ENCODE measurements at regions not wholly inside any gene's neighbourhood (a gene's known extent, or its start where the extent isn't known, plus 50 kb on each side); places are given as distances from the start of the nearest gene placed in this dataset.

DNA sequence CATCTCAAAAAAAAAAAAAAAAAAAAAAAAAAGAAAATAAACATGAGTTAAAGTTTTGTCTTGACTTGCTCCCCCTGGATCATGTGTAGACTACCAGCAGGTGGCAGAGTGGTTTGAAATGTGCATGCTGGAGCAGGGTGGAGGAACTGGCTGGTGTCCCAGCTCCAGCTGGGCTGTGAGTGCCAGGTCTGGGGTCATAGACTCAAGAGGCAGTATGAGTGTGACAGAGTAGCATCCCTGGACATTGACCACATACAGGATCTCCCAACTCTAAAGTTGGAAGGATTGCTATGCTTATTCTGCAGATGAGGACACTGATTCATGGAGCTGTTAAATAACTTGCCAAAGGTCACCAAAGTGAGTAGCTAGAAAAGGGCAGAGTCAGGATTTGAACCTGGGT is 198.0 kb upstream of the MPHOSPH6 start:
- peak; percentile 70 for DNase-seq (ENCODE audit: extremely low spot score)
- no peak overlapping the region for H3K27ac ChIP-seq (replicated peaks in 1 of 4)
- H3K4me1 ChIP-seq = no peaks in the 10 kb centered on the region

DNA sequence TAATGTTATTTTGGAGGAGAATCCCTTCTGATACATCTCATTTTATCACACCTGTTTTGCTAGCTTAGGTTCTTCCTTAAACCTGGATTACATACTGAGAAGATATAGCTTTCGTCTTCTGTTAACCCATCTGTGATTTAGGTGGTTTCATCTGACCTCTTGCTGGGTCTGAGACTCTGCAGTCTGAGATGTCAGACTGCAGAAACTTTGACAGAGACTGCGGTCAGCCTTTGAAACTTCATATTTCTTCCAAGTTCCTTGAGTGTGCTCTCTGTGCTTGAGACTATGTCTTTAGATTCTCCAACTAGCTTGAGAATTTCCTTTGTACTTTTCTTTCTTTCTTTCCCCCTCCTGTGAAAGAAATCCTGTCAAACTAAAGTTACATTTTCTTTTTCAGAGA is 196.4 kb upstream of the MPHOSPH6 start:
- intact Hi-C loops (cut with DNase I) = no loop called here

More for the DNA sequence above, 198.0 kb upstream of the MPHOSPH6 start:
- no peaks in the 10 kb centered on the region for H3K27me3 ChIP-seq
- H3K4me3 ChIP-seq = no peak overlapping the region
- no peak for TF ChIP-seq POLR2A (IDR thresholded peaks at IDR 0.05; ENCODE audit: low read depth)
- TF ChIP-seq, protein P1, sequence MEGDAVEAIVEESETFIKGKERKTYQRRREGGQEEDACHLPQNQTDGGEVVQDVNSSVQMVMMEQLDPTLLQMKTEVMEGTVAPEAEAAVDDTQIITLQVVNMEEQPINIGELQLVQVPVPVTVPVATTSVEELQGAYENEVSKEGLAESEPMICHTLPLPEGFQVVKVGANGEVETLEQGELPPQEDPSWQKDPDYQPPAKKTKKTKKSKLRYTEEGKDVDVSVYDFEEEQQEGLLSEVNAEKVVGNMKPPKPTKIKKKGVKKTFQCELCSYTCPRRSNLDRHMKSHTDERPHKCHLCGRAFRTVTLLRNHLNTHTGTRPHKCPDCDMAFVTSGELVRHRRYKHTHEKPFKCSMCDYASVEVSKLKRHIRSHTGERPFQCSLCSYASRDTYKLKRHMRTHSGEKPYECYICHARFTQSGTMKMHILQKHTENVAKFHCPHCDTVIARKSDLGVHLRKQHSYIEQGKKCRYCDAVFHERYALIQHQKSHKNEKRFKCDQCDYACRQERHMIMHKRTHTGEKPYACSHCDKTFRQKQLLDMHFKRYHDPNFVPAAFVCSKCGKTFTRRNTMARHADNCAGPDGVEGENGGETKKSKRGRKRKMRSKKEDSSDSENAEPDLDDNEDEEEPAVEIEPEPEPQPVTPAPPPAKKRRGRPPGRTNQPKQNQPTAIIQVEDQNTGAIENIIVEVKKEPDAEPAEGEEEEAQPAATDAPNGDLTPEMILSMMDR (IDR thresholded peaks at IDR 0.05) = peak in 1 of 3 experiments; percentile 7
- no peaks in the 10 kb centered on the region for H3K36me3 ChIP-seq
- intact Hi-C loops (cut with DNase I) = no loop called here
- H3K9me3 ChIP-seq = no peaks in the 10 kb centered on the region

DNA sequence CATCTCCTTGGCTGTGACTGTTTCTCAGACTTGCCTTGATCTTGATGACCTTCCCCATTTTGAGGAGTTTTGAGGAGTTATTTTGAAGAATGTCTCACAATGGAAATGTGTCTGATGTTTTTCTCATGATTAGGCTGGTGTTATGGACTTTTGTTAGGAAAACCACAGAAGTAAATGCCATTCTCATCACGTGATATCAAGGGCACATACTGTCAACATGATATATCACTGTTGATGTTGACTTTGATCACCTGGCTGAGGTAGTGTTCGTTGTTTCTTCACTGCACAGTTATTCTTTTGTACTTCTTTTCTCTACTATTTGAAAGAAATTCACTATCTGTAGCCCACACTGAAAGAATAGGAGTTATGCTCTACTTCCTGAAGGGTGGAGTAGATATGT is 194.7 kb upstream of the MPHOSPH6 start:
- intact Hi-C loops (cut with DNase I) = no loop called here
- TF ChIP-seq POLR2A (IDR thresholded peaks at IDR 0.05; ENCODE audit: low read depth) (no peak), POLR2AphosphoS5 (IDR thresholded peaks at IDR 0.05) (no peak), EP300 (IDR thresholded peaks at IDR 0.05) (no peak)
- TF ChIP-seq, protein P1 (IDR thresholded peaks at IDR 0.05) = no peak
- Histone ChIP-seq H3K4me3 (no peak overlapping the region), H3K27me3 (no peaks in the 10 kb centered on the region), H3K36me3 (no peaks in the 10 kb centered on the region), H3K9me3 (no peaks in the 10 kb centered on the region), H3K27ac (replicated peaks in 1 of 4) (no peak overlapping the region), H3K4me1 (no peaks in the 10 kb centered on the region)
- no peak for DNase-seq (ENCODE audit: extremely low spot score)
- 49% methylated on average over 2 of the region's 2 CpGs for WGBS

More for the DNA sequence above, 196.4 kb upstream of the MPHOSPH6 start:
- Histone ChIP-seq H3K4me3 (no peak overlapping the region), H3K9me3 (no peaks in the 10 kb centered on the region), H3K27ac (replicated peaks in 1 of 4) (no peak overlapping the region), H3K27me3 (no peaks in the 10 kb centered on the region), H3K36me3 (no peaks in the 10 kb centered on the region), H3K4me1 (no peaks in the 10 kb centered on the region)
- TF ChIP-seq EP300 (IDR thresholded peaks at IDR 0.05) (no peak), POLR2AphosphoS5 (IDR thresholded peaks at IDR 0.05) (no peak), POLR2A (IDR thresholded peaks at IDR 0.05; ENCODE audit: low read depth) (no peak)
- TF ChIP-seq, protein P1 (IDR thresholded peaks at IDR 0.05) = no peak
- DNase-seq (ENCODE audit: extremely low spot score) = no peak
- WGBS = 90% methylated on average over 2 of the region's 2 CpGs

DNA sequence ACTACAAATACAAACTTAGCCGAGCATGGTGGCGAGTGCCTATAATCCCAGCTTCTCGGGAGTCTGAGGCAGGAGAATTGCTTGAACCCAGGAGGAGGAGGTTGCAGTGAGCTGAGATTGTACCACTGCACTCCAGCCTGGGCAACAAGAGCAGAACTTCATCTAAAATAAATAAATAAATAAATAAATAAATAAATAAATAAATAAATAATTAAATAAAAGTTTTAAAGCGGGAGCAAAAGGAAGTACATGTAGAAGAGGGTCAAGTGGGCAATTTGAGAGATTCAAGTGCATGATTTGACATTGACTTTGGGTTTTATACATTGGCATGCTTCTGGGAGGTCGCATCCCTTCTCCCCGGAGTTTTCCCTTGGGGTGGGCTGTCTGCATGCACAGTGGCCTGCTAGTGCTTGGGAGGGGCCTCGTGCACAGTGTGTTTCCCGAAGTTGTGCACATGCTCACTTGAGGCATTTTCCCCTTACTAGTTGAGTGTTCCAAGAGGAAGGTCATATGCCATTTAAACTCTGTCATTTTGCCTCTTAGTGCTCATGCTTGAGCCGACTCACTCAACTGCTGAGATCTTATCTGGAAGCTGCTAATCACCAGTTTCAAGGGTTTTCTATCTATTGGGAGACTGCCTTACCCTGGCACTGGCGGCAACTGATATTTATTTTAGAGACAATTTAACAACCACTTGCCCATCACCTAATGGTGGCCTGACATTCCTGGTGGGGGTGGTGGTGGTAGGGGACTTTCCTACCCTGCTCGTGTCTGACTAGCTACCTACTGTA is 193.2 kb upstream of the MPHOSPH6 start:
- intact Hi-C loops (cut with DNase I) = no loop called here

More for the DNA sequence above, 193.2 kb upstream of the MPHOSPH6 start:
- H3K27me3 ChIP-seq = no peaks in the 10 kb centered on the region
- TF ChIP-seq EP300 (IDR thresholded peaks at IDR 0.05) = no peak
- TF ChIP-seq POLR2A (IDR thresholded peaks at IDR 0.05; ENCODE audit: low read depth) = no peak
- no peak for TF ChIP-seq POLR2AphosphoS5 (IDR thresholded peaks at IDR 0.05)
- TF ChIP-seq, protein P1 (IDR thresholded peaks at IDR 0.05) = no peak
- H3K4me3 ChIP-seq = no peak overlapping the region
- no peaks in the 10 kb centered on the region for H3K36me3 ChIP-seq
- peak; percentile 79 for DNase-seq (ENCODE audit: extremely low spot score)
- no peak overlapping the region for H3K27ac ChIP-seq (replicated peaks in 1 of 4)
- 71% methylated on average over 9 of the region's 11 CpGs for WGBS
- H3K9me3 ChIP-seq = no peaks in the 10 kb centered on the region
- H3K4me1 ChIP-seq = no peaks in the 10 kb centered on the region
